Osteoblast (primary cell): ENCODE measurements at regions not wholly inside any gene's neighbourhood (a gene's known extent, or its start where the extent isn't known, plus 50 kb on each side); places are given as distances from the start of the nearest gene placed in this dataset.
"Not testable (repeated sequence)": the region's sequence is repeated elsewhere in the genome, so short reads cannot be mapped to it uniquely, and the experiment has no call there.

ENCODE experiments used
- DNase-seq: peaks from one replicate; pipeline ENCODE4 v3.0.0; 2011; ENCODE audit warnings: low spot score, mixed read lengths; ENCODE audit not compliant: insufficient read length; ENCODE audit errors: missing footprints
- H2AFZ ChIP-seq: 2 replicates; pipeline ENCODE4 v1.6.0; 2011; ENCODE audit warnings: mild to moderate bottlenecking, low read length
- H3K27ac ChIP-seq: 2 replicates; pipeline ENCODE4 v1.5.1; 2011; ENCODE audit warnings: mild to moderate bottlenecking, low read depth, low read length, moderate library complexity
- H3K27me3 ChIP-seq: 2 replicates; pipeline ENCODE4 v1.6.0; 2012; ENCODE audit warnings: mild to moderate bottlenecking, control low read depth, inconsistent platforms, low read length, moderate library complexity; ENCODE audit not compliant: insufficient read depth
- H3K36me3 ChIP-seq: 2 replicates; pipeline ENCODE4 v1.5.1; 2011; ENCODE audit warnings: mild to moderate bottlenecking, low read length, control low read depth, moderate library complexity; ENCODE audit not compliant: insufficient read depth
- H3K4me1 ChIP-seq: 2 replicates; pipeline ENCODE4 v1.5.1; 2011; ENCODE audit warnings: mild to moderate bottlenecking, low read length, control low read depth, moderate library complexity; ENCODE audit not compliant: insufficient read depth
- H3K4me2 ChIP-seq: 2 replicates; pipeline ENCODE4 v1.6.0; 2011; ENCODE audit warnings: mild to moderate bottlenecking, low read length; ENCODE audit not compliant: insufficient read depth
- H3K4me3 ChIP-seq: fragments of 200-600 bp; sonication (generic); 3 replicates; pipeline ENCODE4 v1.5.1; 2012; ENCODE audit warnings: mild to moderate bottlenecking, low read length, inconsistent platforms; ENCODE audit not compliant: insufficient read depth
- H3K79me2 ChIP-seq: 2 replicates; pipeline ENCODE4 v1.6.0; 2012; ENCODE audit warnings: mild to moderate bottlenecking, low read length, control low read depth, inconsistent platforms; ENCODE audit not compliant: insufficient read depth
- H3K9me3 ChIP-seq: 2 replicates; pipeline ENCODE4 v1.5.1; 2011; ENCODE audit warnings: low read depth, low read length, control low read depth
- H4K20me1 ChIP-seq: 2 replicates; pipeline ENCODE4 v1.6.0; 2012; ENCODE audit warnings: mild to moderate bottlenecking, low read length, control low read depth; ENCODE audit not compliant: insufficient read depth
- TF ChIP-seq, protein P1 (sequence below): IDR thresholded peaks from 2 replicates; pipeline ENCODE4 v1.5.1; 2011; ENCODE audit warnings: mild to moderate bottlenecking, low read depth, low read length, moderate library complexity; ENCODE audit errors: extremely low read depth

DNA sequence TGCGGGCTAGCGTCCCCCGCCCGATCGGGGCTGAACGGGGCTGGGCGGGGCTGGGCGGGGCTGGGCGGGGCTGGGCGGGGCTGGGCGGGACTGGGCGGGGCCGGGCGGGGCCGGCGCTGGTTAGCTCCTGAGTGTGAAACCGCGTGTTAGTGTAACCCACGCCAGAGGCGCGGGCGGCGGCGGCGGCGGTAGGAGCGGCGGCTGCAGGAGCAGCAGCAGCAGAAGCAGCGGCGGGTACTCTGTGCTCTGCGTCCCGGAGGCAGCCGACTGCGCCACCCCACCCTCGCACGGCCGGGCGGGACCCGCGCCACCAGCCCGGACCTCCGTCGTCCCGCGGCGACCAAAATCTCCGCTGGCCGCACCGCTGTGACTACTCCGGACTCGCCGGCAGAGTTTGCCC, 128.1 kb downstream of the LAS1L start:
- H3K4me1 ChIP-seq = no peaks in the 10 kb centered on the region
- no peak overlapping the region for H2AFZ ChIP-seq
- H3K36me3 ChIP-seq = no peaks in the 10 kb centered on the region
- no peak for DNase-seq
- H3K27ac ChIP-seq = no peak overlapping the region
- no peak overlapping the region for H3K4me3 ChIP-seq
- TF ChIP-seq, protein P1, sequence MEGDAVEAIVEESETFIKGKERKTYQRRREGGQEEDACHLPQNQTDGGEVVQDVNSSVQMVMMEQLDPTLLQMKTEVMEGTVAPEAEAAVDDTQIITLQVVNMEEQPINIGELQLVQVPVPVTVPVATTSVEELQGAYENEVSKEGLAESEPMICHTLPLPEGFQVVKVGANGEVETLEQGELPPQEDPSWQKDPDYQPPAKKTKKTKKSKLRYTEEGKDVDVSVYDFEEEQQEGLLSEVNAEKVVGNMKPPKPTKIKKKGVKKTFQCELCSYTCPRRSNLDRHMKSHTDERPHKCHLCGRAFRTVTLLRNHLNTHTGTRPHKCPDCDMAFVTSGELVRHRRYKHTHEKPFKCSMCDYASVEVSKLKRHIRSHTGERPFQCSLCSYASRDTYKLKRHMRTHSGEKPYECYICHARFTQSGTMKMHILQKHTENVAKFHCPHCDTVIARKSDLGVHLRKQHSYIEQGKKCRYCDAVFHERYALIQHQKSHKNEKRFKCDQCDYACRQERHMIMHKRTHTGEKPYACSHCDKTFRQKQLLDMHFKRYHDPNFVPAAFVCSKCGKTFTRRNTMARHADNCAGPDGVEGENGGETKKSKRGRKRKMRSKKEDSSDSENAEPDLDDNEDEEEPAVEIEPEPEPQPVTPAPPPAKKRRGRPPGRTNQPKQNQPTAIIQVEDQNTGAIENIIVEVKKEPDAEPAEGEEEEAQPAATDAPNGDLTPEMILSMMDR = no peak
- no peaks in the 10 kb centered on the region for H3K27me3 ChIP-seq
- H3K9me3 ChIP-seq = no peaks in the 10 kb centered on the region
- H4K20me1 ChIP-seq = no peaks in the 10 kb centered on the region
- no peak overlapping the region for H3K4me2 ChIP-seq
- no peaks in the 10 kb centered on the region for H3K79me2 ChIP-seq

DNA sequence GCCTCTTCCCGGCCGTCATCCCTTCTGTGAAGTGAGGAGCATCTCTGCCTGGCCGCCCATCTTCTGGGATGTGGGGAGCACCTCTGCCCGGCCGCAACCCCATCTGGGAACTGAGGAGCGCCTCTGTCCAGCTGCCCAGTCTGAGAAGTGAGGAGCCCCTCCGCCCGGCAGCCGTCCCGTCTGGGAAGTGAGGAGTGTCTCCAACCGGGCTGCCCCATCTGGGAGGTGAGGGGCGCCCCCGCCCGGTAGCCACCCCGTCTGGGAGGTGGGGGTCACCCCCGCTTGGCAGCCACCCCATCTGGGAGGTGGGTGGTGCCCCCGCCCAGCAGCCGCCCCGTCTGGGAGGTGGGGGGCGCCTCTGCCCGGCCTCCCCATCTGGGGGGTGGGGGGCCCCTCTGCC, 142.3 kb downstream of the LAS1L start:
- no peaks in the 10 kb centered on the region for H3K4me1 ChIP-seq
- no peak overlapping the region for H2AFZ ChIP-seq
- TF ChIP-seq, protein P1 = no peak

DNA sequence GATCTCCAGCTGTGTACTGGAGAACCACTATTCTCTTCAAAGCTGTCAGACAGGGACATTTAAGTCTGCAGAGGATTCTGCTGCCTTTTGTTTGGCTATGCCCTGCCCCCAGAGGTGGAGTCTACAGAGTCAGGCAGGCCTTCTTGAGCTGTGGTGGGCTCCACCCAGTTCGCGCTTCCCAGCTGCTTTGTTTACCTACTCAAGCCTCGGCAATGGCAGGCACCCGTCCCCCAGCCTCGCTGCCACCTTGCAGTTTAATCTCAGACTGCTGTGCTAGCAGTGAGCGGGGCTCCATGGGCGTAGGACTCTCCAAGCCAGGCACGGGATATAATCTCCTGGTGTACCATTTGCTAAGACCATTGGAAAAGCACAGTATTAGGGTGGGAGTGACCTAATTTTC, 145.5 kb downstream of the LAS1L start:
- not testable (repeated sequence) for H3K36me3 ChIP-seq, H3K4me1 ChIP-seq, H3K4me3 ChIP-seq, H4K20me1 ChIP-seq, H3K9me3 ChIP-seq, H3K79me2 ChIP-seq, DNase-seq, H3K27ac ChIP-seq, H3K27me3 ChIP-seq, H2AFZ ChIP-seq, H3K4me2 ChIP-seq

More for the DNA sequence above, 142.3 kb downstream of the LAS1L start:
- H3K27me3 ChIP-seq = no peaks in the 10 kb centered on the region
- H3K79me2 ChIP-seq = no peaks in the 10 kb centered on the region
- DNase-seq = no peak
- H3K27ac ChIP-seq = no peak overlapping the region
- H4K20me1 ChIP-seq = no peaks in the 10 kb centered on the region
- H3K4me2 ChIP-seq = no peak overlapping the region
- H3K4me3 ChIP-seq = no peak overlapping the region
- no peaks in the 10 kb centered on the region for H3K36me3 ChIP-seq
- H3K9me3 ChIP-seq = no peaks in the 10 kb centered on the region
